HG03196 (cell line): ENCODE measurements at regions not wholly inside any gene's neighbourhood (a gene's known extent, or its start where the extent isn't known, plus 50 kb on each side); places are given as distances from the start of the nearest gene placed in this dataset.

Experiments
- ATAC-seq: cut with Tn5 transposase; IDR thresholded peaks from one replicate; pipeline ENCODE4 v1.9.1; 2021; ENCODE audit not compliant: unreplicated experiment

GRCh38 chr4:138537731-138538490 is 295.8 kb upstream of the SLC7A11 start:
- ATAC-seq = no peak

- no peak for ATAC-seq
These were observed 293.2 kb upstream of the SLC7A11 start for GRCh38 chr4:138535316-138535715.

GRCh38 chr4:138522366-138522765 is 280.2 kb upstream of the SLC7A11 start:
- ATAC-seq = no peak

GRCh38 chr4:138521809-138522208 is 279.7 kb upstream of the SLC7A11 start:
- no peak for ATAC-seq

DNA sequence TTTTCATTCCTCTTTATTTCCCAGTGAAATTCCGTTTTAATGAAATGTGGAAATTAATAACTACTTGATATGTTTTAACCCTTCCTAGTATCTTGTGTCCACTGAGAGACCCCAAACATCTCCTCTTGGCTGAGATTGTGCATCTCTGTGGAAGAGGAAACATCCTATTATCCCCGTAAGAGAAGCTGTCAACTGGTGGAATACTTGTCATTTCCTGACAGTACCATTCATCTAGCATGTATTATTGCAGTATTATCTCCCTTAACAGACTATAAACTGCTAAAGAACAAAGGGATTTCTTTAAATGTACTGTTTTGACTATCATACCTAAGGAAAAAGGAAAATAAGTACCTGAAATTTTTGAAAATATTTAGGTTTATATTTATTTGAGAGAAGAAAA is 277.3 kb upstream of the SLC7A11 start:
- no peak for ATAC-seq

DNA sequence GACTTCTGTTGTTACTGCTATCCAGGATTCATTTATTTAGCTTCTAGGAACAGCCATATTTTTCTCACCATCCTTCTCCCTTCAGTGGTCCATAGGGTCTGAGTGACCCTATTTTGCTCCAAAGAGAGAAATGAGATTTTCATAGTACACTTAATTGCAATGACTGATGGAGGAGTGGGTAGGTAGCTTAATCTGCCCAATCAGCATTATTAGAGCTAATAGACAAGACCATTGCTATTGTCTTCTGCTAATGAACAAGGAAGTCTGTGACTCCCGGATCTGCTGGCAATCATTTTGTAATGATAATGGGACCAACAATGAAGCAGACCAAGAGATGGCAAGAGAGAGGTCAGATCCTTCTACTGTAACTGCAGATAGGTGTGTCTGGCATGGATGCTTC is 271.4 kb upstream of the SLC7A11 start:
- ATAC-seq = no peak

- ATAC-seq = no peak
These were observed 270.6 kb upstream of the SLC7A11 start for GRCh38 chr4:138512756-138513155.

DNA sequence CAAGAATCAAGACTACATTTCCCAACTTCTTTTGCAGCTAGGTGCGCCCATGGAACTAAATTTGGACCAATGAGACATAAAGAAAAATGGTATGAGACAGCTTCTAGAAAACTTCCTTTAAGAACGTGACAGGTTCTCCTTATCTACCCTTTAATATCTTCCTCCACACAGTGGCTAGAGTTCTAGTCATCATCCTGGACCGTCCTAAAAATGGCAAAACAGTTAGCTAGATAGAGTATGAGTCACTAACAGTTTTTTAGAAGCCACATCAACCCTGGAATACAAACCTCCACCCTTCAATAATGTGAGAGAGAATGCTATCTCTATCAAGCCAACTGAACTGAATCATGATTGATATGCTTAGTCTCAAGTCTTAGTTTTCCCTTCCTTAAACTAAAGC is 267.9 kb upstream of the SLC7A11 start:
- no peak for ATAC-seq

DNA sequence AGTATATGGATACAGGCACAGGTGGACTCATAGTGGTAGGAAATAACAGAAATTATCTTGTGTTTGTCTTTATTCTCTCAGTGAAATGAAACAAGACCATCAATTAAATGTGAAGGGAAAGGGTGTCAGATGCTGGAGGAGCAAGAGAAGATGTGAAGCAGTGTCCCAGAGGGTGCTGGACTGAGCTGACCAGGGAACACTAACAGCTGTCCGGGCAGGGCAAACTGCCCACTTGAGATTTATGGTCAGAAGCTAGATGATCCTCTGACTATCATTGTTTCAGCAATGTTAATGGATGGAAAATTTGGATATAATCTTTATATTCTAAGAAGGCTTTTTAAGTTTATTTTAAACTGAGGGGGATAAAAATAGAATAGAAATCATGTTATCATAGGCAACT is 267.2 kb upstream of the SLC7A11 start:
- no peak for ATAC-seq

- no peak for ATAC-seq
These were observed 265.4 kb upstream of the SLC7A11 start for GRCh38 chr4:138507522-138507921.

- no peak for ATAC-seq
These were observed 259.5 kb upstream of the SLC7A11 start for GRCh38 chr4:138501614-138502013.

GRCh38 chr4:138500869-138501268 is 258.7 kb upstream of the SLC7A11 start:
- ATAC-seq = no peak

GRCh38 chr4:138499627-138500026 is 257.5 kb upstream of the SLC7A11 start:
- ATAC-seq = no peak

GRCh38 chr4:138494931-138495330 is 252.8 kb upstream of the SLC7A11 start:
- ATAC-seq = no peak

- no peak for ATAC-seq
These were observed 252.0 kb upstream of the SLC7A11 start for GRCh38 chr4:138494116-138494515.

DNA sequence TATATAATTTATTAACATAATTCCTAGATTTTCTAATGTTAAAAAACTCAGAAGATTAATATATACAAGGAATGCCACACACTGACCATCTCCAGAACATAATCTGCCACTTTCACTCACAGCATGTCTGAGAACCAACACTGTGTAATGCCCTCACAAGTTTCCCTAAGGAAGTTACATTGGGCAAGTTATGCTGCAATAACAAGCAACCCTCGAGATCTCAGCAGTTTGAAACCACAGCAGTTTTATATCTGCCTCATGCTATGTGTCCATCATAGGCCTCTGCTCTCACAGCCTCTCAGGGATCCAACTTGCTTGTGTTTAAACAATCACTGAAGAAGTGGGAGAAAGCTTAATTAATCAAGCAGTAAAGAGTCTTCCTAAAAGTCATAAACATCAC is 250.0 kb upstream of the SLC7A11 start:
- ATAC-seq = no peak

- ATAC-seq = no peak
These were observed 246.4 kb upstream of the SLC7A11 start for GRCh38 chr4:138488533-138488932.

DNA sequence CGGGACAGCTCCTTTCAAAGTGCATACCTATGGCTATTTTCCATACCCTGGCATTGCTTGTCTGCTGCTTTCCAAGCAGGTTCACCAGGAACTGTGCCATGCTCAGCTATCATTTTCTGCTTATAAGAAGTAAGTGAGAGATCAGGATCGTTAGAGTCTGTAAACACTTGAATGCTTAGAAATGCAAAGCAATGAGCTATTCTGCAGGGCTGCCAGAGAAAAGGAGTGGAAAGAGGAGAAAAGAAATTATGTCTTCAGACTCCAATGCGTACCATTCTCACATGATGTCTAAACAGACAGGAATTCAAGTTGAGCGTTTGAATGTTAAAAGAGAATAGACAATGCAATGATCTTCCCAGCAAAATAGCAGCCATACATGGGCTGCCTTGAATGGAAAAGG is 245.5 kb upstream of the SLC7A11 start:
- no peak for ATAC-seq

DNA sequence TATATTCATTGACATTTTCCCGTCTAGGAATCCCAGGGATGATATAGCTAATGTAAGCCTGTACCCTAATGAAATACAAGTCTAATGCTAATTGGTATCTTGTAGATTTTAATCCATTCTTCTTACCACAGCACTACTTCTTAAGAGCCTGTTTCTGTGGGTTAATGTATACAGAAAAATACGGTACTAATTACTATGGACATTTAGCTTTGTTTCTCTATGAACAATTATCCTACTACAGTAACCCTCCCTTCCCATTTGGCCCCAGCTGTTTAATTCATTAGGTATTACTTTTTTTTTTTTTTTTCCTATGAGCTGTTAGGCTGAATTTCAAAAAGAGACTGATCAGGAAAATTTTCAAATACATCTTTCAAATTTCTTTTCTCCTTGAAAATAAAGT is 245.1 kb upstream of the SLC7A11 start:
- no peak for ATAC-seq

- ATAC-seq = no peak
These were observed 243.3 kb upstream of the SLC7A11 start for GRCh38 chr4:138485498-138485897.

GRCh38 chr4:138475116-138475515 is 233.0 kb upstream of the SLC7A11 start:
- no peak for ATAC-seq

- ATAC-seq = no peak
These were observed 231.2 kb upstream of the SLC7A11 start for GRCh38 chr4:138473339-138473738.
